K562 (cell line): ENCODE measurements at regions not wholly inside any gene's neighbourhood (a gene's known extent, or its start where the extent isn't known, plus 50 kb on each side); places are given as distances from the start of the nearest gene placed in this dataset.

Source experiments
- ZBTB1 ChIP-seq: sonication (generic); formaldehyde crosslinking; IDR thresholded peaks from 2 replicates; pipeline ENCODE4 v1.8.1; 2023; ENCODE audit warnings: missing genetic modification reagents, low read depth, mild to moderate bottlenecking, borderline replicate concordance
- TF ChIP-seq, protein P1 (sequence below), 2 experiments: fragments of 450-650 bp; formaldehyde crosslinking in 1 of 2; IDR thresholded peaks; 2 replicates each; pipeline versions ENCODE4 v1.4.0 to v1.6.1; 2014 to 2020; ENCODE audit warnings: mild to moderate bottlenecking in 2 of 2, borderline replicate concordance in 1 of 2, low read depth in 1 of 2

DNA sequence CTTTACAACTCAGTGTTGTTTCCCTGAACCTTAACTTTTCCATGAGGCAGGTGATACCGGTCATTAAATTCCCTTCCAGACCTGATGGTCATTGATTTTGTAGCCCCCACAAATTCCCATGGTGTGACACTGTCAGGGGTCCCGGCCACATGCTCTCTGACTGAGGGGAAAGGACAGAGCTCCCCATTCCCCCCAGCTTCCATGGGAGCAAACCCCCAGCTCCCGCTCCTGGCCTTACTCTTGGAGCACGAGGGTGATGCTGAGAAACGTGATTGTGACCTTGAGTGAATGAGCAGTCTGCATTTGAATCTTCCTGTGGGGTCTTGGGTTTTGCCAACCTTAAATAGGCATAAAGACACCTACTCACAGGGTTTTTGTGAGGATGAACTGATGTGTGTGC, 366.8 kb downstream of the RPS6KC1 start (continued):
- TF ChIP-seq ZBTB1: no peak
- TF ChIP-seq, protein P1, sequence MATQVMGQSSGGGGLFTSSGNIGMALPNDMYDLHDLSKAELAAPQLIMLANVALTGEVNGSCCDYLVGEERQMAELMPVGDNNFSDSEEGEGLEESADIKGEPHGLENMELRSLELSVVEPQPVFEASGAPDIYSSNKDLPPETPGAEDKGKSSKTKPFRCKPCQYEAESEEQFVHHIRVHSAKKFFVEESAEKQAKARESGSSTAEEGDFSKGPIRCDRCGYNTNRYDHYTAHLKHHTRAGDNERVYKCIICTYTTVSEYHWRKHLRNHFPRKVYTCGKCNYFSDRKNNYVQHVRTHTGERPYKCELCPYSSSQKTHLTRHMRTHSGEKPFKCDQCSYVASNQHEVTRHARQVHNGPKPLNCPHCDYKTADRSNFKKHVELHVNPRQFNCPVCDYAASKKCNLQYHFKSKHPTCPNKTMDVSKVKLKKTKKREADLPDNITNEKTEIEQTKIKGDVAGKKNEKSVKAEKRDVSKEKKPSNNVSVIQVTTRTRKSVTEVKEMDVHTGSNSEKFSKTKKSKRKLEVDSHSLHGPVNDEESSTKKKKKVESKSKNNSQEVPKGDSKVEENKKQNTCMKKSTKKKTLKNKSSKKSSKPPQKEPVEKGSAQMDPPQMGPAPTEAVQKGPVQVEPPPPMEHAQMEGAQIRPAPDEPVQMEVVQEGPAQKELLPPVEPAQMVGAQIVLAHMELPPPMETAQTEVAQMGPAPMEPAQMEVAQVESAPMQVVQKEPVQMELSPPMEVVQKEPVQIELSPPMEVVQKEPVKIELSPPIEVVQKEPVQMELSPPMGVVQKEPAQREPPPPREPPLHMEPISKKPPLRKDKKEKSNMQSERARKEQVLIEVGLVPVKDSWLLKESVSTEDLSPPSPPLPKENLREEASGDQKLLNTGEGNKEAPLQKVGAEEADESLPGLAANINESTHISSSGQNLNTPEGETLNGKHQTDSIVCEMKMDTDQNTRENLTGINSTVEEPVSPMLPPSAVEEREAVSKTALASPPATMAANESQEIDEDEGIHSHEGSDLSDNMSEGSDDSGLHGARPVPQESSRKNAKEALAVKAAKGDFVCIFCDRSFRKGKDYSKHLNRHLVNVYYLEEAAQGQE (IDR thresholded peaks at IDR 0.05; ENCODE audit: borderline replicate concordance): no peak
- TF ChIP-seq, protein P1 (CRISPR knock-in tag; IDR thresholded peaks at IDR 0.05; ENCODE audit: low read depth): no peak
- TF ChIP-seq, all 486 proteins: peak for 0
